ENCODE measurements at regions not wholly inside any gene's neighbourhood (a gene's known extent, or its start where the extent isn't known, plus 50 kb on each side); places are given as distances from the start of the nearest gene placed in this dataset.
A peak's percentile ranks its signal among the peaks of the same experiment; 100 is the strongest.
"Not testable (repeated sequence)": the region's sequence is repeated elsewhere in the genome, so short reads cannot be mapped to it uniquely, and the experiment has no call there.

DNA sequence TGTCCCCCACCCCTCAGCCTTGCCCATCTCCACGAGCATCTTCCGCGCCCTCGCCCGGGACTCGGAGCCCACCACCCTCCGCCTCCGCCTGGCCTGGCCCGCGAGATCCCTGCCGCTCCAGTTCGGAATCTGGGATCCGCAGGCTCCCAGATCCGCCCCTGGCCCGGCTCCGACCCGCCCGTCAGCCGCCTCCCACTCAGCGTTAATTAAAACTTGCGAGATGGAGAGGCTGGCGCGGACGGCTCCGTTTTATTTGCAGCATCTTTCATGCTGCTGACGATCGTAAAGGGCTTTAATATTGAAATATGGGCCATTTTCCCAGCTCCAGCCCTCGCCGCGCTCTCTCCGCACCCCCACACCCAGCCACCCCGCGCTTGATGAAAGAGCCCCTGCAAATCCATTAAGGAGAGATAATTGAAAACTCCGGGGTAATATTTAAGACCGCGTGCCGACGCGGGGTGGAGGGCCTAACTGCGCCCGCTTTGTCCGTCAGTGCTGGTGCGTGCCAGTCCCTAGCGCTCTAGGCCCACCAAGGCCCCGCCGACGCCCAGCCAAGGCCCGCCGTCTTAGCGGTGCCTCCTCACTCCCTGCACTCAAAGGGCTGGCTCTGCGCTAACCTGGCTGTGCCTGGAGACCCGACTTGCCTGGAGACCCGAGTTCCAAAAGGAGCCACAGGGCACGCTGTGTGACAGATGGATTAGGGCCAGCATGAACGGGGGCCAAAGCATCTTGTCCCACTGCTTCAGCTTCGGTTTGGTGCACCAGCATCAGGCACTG, 53.4 kb downstream of the HOXC4 start:
- Mint-ChIP-seq H3K4me1 (peaks cover 2 to 13% of the 10 kb centered on the region in 2 experiments; a peak in 2 of 4 replicates), H3K4me3 (peak overlapping the region in 1 of 2 experiments; percentile 74; a peak in 3 of 5 replicates), H3K27me3 (ENCODE audit: low read depth) (peaks cover 99% of the 10 kb centered on the region)
- no CpG with 5 or more reads among the region's 56 CpGs for WGBS (ENCODE audit: extremely low coverage, insufficient read length, low lambda C conversion rate)
- not testable (repeated sequence) for H3K36me3 Mint-ChIP-seq (ENCODE audit: insufficient read depth in 1 of 3, low read depth in 3 of 3); H3K9ac ChIP-seq (ENCODE audit: extremely low read depth, insufficient read length, low read length); H3T11ph ChIP-seq (ENCODE audit: low read length); H2BK12ac ChIP-seq (ENCODE audit: insufficient read length, low read depth, low read length); H2BK15ac ChIP-seq (ENCODE audit: low read depth, low read length); H3K14ac ChIP-seq (ENCODE audit: insufficient read depth, low read length); H3K56ac ChIP-seq (ENCODE audit: insufficient read length, low read depth, low read length); H3K9me3 Mint-ChIP-seq; H2AFZ ChIP-seq (ENCODE audit: low read length); H3K4me2 ChIP-seq (ENCODE audit: insufficient read depth, insufficient read length, low read length); H3K79me1 ChIP-seq (ENCODE audit: insufficient read depth, low read depth, low read length, poor library complexity, severe bottlenecking); H4K20me1 ChIP-seq (ENCODE audit: control insufficient read depth, insufficient read depth, insufficient read length); H4K5ac ChIP-seq (ENCODE audit: insufficient read length, low read depth, low read length); H3K4me1 ChIP-seq (ENCODE audit: insufficient read depth, low read length); H3K23me2 ChIP-seq (ENCODE audit: insufficient read length, low read depth, low read length, poor library complexity, severe bottlenecking); H4K91ac ChIP-seq (ENCODE audit: insufficient read length, low read depth, low read length); H2BK120ac ChIP-seq (ENCODE audit: low read depth, low read length, poor library complexity, severe bottlenecking); H2BK20ac ChIP-seq (ENCODE audit: low read depth, low read length, poor library complexity, severe bottlenecking); H3K27ac ChIP-seq (ENCODE audit: insufficient read length, low read depth, low read length); H3K9me3 ChIP-seq (ENCODE audit: control insufficient read depth, low read depth, low read length); H2AK5ac ChIP-seq (ENCODE audit: insufficient read length, low read length); H3K23ac ChIP-seq (ENCODE audit: insufficient read length, low read depth, low read length); H3K4ac ChIP-seq (ENCODE audit: low read depth, low read length); H4K8ac ChIP-seq (replicated peaks; ENCODE audit: insufficient read length, low read depth, low read length); H3K27ac Mint-ChIP-seq; H3K18ac ChIP-seq (ENCODE audit: insufficient read length, low read depth, low read length); H3K79me2 ChIP-seq (ENCODE audit: insufficient read depth, low read length); H2BK5ac ChIP-seq (ENCODE audit: insufficient read length, low read length)
- peaks cover 44% of the 10 kb centered on the region for H3K27me3 ChIP-seq (ENCODE audit: insufficient read depth, low read length)
- peak; percentile 54 for DNase-seq

DNA sequence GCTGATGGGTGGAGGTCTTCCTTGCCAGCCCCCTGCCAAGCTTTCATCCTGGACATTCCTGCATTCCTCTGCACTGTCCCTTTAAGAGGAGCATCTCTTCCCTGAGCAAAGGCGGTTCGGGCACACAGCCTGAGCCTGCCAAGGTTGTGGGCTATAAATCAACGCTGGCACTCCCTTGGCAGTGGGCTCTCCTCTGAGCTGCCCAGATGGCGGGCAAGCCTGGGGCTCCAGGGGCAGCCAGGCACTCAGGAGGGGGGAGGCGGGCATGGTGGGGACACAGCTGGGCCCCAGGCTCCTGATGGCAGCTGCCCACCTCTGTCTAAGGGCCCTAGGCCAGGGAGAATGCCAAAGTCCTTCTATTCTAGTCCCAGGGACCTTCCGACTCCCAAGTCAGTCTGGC, 58.7 kb downstream of the HOXC4 start:
- H2BK5ac ChIP-seq (ENCODE audit: insufficient read length, low read length); H2BK15ac ChIP-seq (ENCODE audit: low read depth, low read length); H3T11ph ChIP-seq (ENCODE audit: low read length); H3K23me2 ChIP-seq (ENCODE audit: insufficient read length, low read depth, low read length, poor library complexity, severe bottlenecking); H3K4me2 ChIP-seq (ENCODE audit: insufficient read depth, insufficient read length, low read length); H3K23ac ChIP-seq (ENCODE audit: insufficient read length, low read depth, low read length); H3K4ac ChIP-seq (ENCODE audit: low read depth, low read length); H3K56ac ChIP-seq (ENCODE audit: insufficient read length, low read depth, low read length); H2AFZ ChIP-seq (ENCODE audit: low read length); H2BK120ac ChIP-seq (ENCODE audit: low read depth, low read length, poor library complexity, severe bottlenecking); H4K8ac ChIP-seq (replicated peaks; ENCODE audit: insufficient read length, low read depth, low read length); H3K4me1 Mint-ChIP-seq; H3K4me3 Mint-ChIP-seq; H2AK5ac ChIP-seq (ENCODE audit: insufficient read length, low read length); H3K9ac ChIP-seq (ENCODE audit: extremely low read depth, insufficient read length, low read length); H4K20me1 ChIP-seq (ENCODE audit: control insufficient read depth, insufficient read depth, insufficient read length); H2BK12ac ChIP-seq (ENCODE audit: insufficient read length, low read depth, low read length); H3K79me1 ChIP-seq (ENCODE audit: insufficient read depth, low read depth, low read length, poor library complexity, severe bottlenecking); H4K91ac ChIP-seq (ENCODE audit: insufficient read length, low read depth, low read length); H3K36me3 Mint-ChIP-seq (ENCODE audit: insufficient read depth in 1 of 3, low read depth in 3 of 3); H3K27ac ChIP-seq (ENCODE audit: insufficient read length, low read depth, low read length); H3K9me3 Mint-ChIP-seq; H2BK20ac ChIP-seq (ENCODE audit: low read depth, low read length, poor library complexity, severe bottlenecking); DNase-seq; H3K18ac ChIP-seq (ENCODE audit: insufficient read length, low read depth, low read length); H3K14ac ChIP-seq (ENCODE audit: insufficient read depth, low read length); H4K5ac ChIP-seq (ENCODE audit: insufficient read length, low read depth, low read length); H3K79me2 ChIP-seq (ENCODE audit: insufficient read depth, low read length); H3K4me1 ChIP-seq (ENCODE audit: insufficient read depth, low read length); H3K27ac Mint-ChIP-seq; H3K9me3 ChIP-seq (ENCODE audit: control insufficient read depth, low read depth, low read length): not testable (repeated sequence)
- H3K27me3 Mint-ChIP-seq (ENCODE audit: low read depth), result peaks cover 99% of the 10 kb centered on the region
- no CpG with 5 or more reads among the region's 6 CpGs for WGBS (ENCODE audit: extremely low coverage, insufficient read length, low lambda C conversion rate)
- peaks cover 16% of the 10 kb centered on the region for H3K27me3 ChIP-seq (ENCODE audit: insufficient read depth, low read length)

Data from H9 (cell line).